Astrocyte (in vitro differentiated cells and primary cell): ENCODE measurements at regions not wholly inside any gene's neighbourhood (a gene's known extent, or its start where the extent isn't known, plus 50 kb on each side); places are given as distances from the start of the nearest gene placed in this dataset.

Experiments used
- DNase-seq: peaks from one replicate; pipeline ENCODE4 v3.0.0-alpha.2; 2010; ENCODE audit warnings: low read depth
- FAIRE-seq: peaks from 2 replicates; lab custom pipeline; 2011; peaks lifted over from hg19 to GRCh38; lab: Jason Lieb, UNC
- H2AFZ ChIP-seq: 2 replicates; pipeline ENCODE4 v1.6.0; 2012; ENCODE audit warnings: low read depth, low read length, inconsistent platforms
- H3K27ac ChIP-seq: 2 replicates; pipeline ENCODE4 v1.5.1; 2011; ENCODE audit warnings: low read depth, low read length, inconsistent platforms
- H3K27me3 ChIP-seq: 2 replicates; pipeline ENCODE4 v1.6.0; 2011; ENCODE audit warnings: low read length, inconsistent platforms; ENCODE audit not compliant: insufficient read depth
- H3K36me3 ChIP-seq: 2 replicates; pipeline ENCODE4 v1.5.1; 2011; ENCODE audit warnings: low read length, inconsistent platforms; ENCODE audit not compliant: insufficient read depth
- H3K4me1 ChIP-seq: 2 replicates; pipeline ENCODE4 v1.5.1; 2011; ENCODE audit warnings: low read length, inconsistent platforms; ENCODE audit not compliant: insufficient read depth
- H3K4me2 ChIP-seq: 2 replicates; pipeline ENCODE4 v1.6.0; 2012; ENCODE audit warnings: low read length, inconsistent platforms
- H3K4me3 ChIP-seq: 2 replicates; pipeline ENCODE4 v1.5.1; 2011; ENCODE audit warnings: low read depth, mild to moderate bottlenecking, low read length, inconsistent platforms; ENCODE audit not compliant: insufficient read depth
- H3K79me2 ChIP-seq: 2 replicates; pipeline ENCODE4 v1.6.0; 2012; ENCODE audit warnings: mild to moderate bottlenecking, low read length, inconsistent platforms; ENCODE audit not compliant: insufficient read depth
- H3K9ac ChIP-seq: 2 replicates; pipeline ENCODE4 v1.6.0; 2012; ENCODE audit warnings: mild to moderate bottlenecking, low read length, inconsistent platforms
- H3K9me3 ChIP-seq: 2 replicates; pipeline ENCODE4 v1.5.1; 2012; ENCODE audit warnings: low read depth, mild to moderate bottlenecking, low read length, inconsistent platforms; ENCODE audit not compliant: insufficient read depth
- H4K20me1 ChIP-seq: 2 replicates; pipeline ENCODE4 v1.6.0; 2012; ENCODE audit warnings: low read length, inconsistent platforms; ENCODE audit not compliant: insufficient read depth
- H3K27ac Mint-ChIP-seq: one replicate; pipeline ENCODE4 v1.8.0; 2021; ENCODE audit warnings: mild to moderate bottlenecking, mixed read lengths; ENCODE audit not compliant: unreplicated experiment
- H3K27me3 Mint-ChIP-seq: one replicate; pipeline ENCODE4 v1.8.0; 2021; ENCODE audit warnings: low read depth, mixed read lengths; ENCODE audit not compliant: unreplicated experiment
- H3K36me3 Mint-ChIP-seq: one replicate; pipeline ENCODE4 v1.8.0; 2021; ENCODE audit warnings: low read depth, mixed read lengths; ENCODE audit not compliant: unreplicated experiment
- H3K4me1 Mint-ChIP-seq: one replicate; pipeline ENCODE4 v1.8.0; 2021; ENCODE audit warnings: low read depth, mixed read lengths; ENCODE audit not compliant: unreplicated experiment
- H3K4me3 Mint-ChIP-seq: one replicate; pipeline ENCODE4 v1.8.0; 2021; ENCODE audit warnings: mild to moderate bottlenecking, moderate library complexity, mixed read lengths; ENCODE audit not compliant: unreplicated experiment
- H3K9me3 Mint-ChIP-seq: one replicate; pipeline ENCODE4 v1.8.0; 2021; ENCODE audit warnings: mild to moderate bottlenecking, mixed read lengths; ENCODE audit not compliant: unreplicated experiment
- CTCF ChIP-seq: IDR thresholded peaks from 2 replicates; pipeline ENCODE4 v1.5.1; 2011; ENCODE audit warnings: low read depth, mild to moderate bottlenecking, inconsistent platforms, low read length, moderate library complexity; ENCODE audit not compliant: insufficient read depth
- EZH2 ChIP-seq: IDR thresholded peaks from 2 replicates; pipeline ENCODE4 v1.6.1; 2012; ENCODE audit warnings: mild to moderate bottlenecking, low read length, inconsistent platforms; ENCODE audit not compliant: insufficient read depth

GRCh38 chr20:51906049-51906448 is 103.7 kb upstream of the SALL4 start:
- H3K4me1 Mint-ChIP-seq: peaks cover 19% of the 10 kb centered on the region
- no peaks in the 10 kb centered on the region for H3K36me3 Mint-ChIP-seq
- no peaks in the 10 kb centered on the region for H4K20me1 ChIP-seq
- H3K27ac Mint-ChIP-seq: no peak overlapping the region
- H3K4me3 Mint-ChIP-seq: no peak overlapping the region
- H3K36me3 ChIP-seq: no peaks in the 10 kb centered on the region
- peaks cover 16% of the 10 kb centered on the region for H3K4me1 ChIP-seq
- H3K79me2 ChIP-seq: no peaks in the 10 kb centered on the region
- H2AFZ ChIP-seq: no peak overlapping the region
- no peak for DNase-seq
- TF ChIP-seq CTCF (no peak), EZH2 (no peak)
- H3K27ac ChIP-seq: no peak overlapping the region
- H3K27me3 ChIP-seq: no peaks in the 10 kb centered on the region
- no peaks in the 10 kb centered on the region for H3K27me3 Mint-ChIP-seq
- H3K9me3 ChIP-seq: no peaks in the 10 kb centered on the region
- H3K9me3 Mint-ChIP-seq: peaks cover 2% of the 10 kb centered on the region
- no peak overlapping the region for H3K4me3 ChIP-seq
- no peak overlapping the region for H3K9ac ChIP-seq
- no peak for FAIRE-seq
- no peak overlapping the region for H3K4me2 ChIP-seq

GRCh38 chr20:51902933-51903332 is 100.6 kb upstream of the SALL4 start:
- no peak overlapping the region for H3K27ac Mint-ChIP-seq
- DNase-seq (no peak), FAIRE-seq (no peak)
- Histone ChIP-seq H3K9ac (no peak overlapping the region), H3K27ac (no peak overlapping the region), H3K27me3 (no peaks in the 10 kb centered on the region), H3K4me3 (no peak overlapping the region), H3K4me1 (no peaks in the 10 kb centered on the region), H3K79me2 (no peaks in the 10 kb centered on the region), H3K36me3 (no peaks in the 10 kb centered on the region), H4K20me1 (no peaks in the 10 kb centered on the region), H2AFZ (no peak overlapping the region), H3K9me3 (no peaks in the 10 kb centered on the region), H3K4me2 (no peak overlapping the region)
- TF ChIP-seq CTCF (no peak), EZH2 (no peak)
- no peaks in the 10 kb centered on the region for H3K27me3 Mint-ChIP-seq
- H3K9me3 Mint-ChIP-seq: peaks cover 2% of the 10 kb centered on the region
- H3K36me3 Mint-ChIP-seq: no peaks in the 10 kb centered on the region
- peaks cover 5% of the 10 kb centered on the region for H3K4me1 Mint-ChIP-seq
- H3K4me3 Mint-ChIP-seq: no peak overlapping the region

- no peaks in the 10 kb centered on the region for H4K20me1 ChIP-seq
- H3K4me1 Mint-ChIP-seq: peaks cover 5% of the 10 kb centered on the region
- H3K4me3 Mint-ChIP-seq: no peak overlapping the region
- TF ChIP-seq CTCF (no peak), EZH2 (no peak)
- no peak for DNase-seq
- no peak overlapping the region for H3K27ac Mint-ChIP-seq
- H3K9me3 ChIP-seq: no peaks in the 10 kb centered on the region
- no peak overlapping the region for H3K27ac ChIP-seq
- H3K27me3 Mint-ChIP-seq: no peaks in the 10 kb centered on the region
- H3K4me1 ChIP-seq: no peaks in the 10 kb centered on the region
- H3K9me3 Mint-ChIP-seq: peaks cover 2% of the 10 kb centered on the region
- H3K4me2 ChIP-seq: no peak overlapping the region
- H3K9ac ChIP-seq: no peak overlapping the region
- H2AFZ ChIP-seq: no peak overlapping the region
- H3K36me3 ChIP-seq: no peaks in the 10 kb centered on the region
- H3K36me3 Mint-ChIP-seq: no peaks in the 10 kb centered on the region
- no peaks in the 10 kb centered on the region for H3K27me3 ChIP-seq
- no peak overlapping the region for H3K4me3 ChIP-seq
- no peaks in the 10 kb centered on the region for H3K79me2 ChIP-seq
- FAIRE-seq: no peak
These were observed 98.1 kb upstream of the SALL4 start for GRCh38 chr20:51900443-51900842.
